Mucosa of rectum (tissue), 2 donors: ENCODE measurements at regions not wholly inside any gene's neighbourhood (a gene's known extent, or its start where the extent isn't known, plus 50 kb on each side); places are given as distances from the start of the nearest gene placed in this dataset.

Experiments used
- H3K27ac ChIP-seq, 2 donors: one replicate each; pipeline ENCODE4 v1.7.0; 2013; ENCODE audit warnings: inconsistent platforms in 2 of 2, low read depth in 2 of 2, low read length in 2 of 2
- H3K27me3 ChIP-seq, 2 donors: one replicate each; pipeline ENCODE4 v1.7.0; 2013; ENCODE audit warnings: low read length in 2 of 2; ENCODE audit not compliant: control insufficient read depth in 2 of 2, insufficient read depth in 2 of 2
- H3K36me3 ChIP-seq, 2 donors: one replicate each; pipeline ENCODE4 v1.7.0; 2013; ENCODE audit warnings: low read length in 2 of 2; ENCODE audit not compliant: control insufficient read depth in 2 of 2, insufficient read depth in 2 of 2
- H3K4me1 ChIP-seq, 2 donors: one replicate each; pipeline ENCODE4 v1.7.0; 2013; ENCODE audit warnings: low read length in 2 of 2, mild to moderate bottlenecking in 1 of 2; ENCODE audit not compliant: control insufficient read depth in 2 of 2, insufficient read depth in 2 of 2
- H3K4me3 ChIP-seq, 2 donors: one replicate each; pipeline ENCODE4 v1.7.0; 2013; ENCODE audit warnings: low read length in 2 of 2
- H3K9ac ChIP-seq, 2 donors: one replicate each; pipeline ENCODE4 v1.7.0; 2013; ENCODE audit warnings: low read length in 2 of 2, low read depth in 1 of 2, mild to moderate bottlenecking in 1 of 2
- H3K9me3 ChIP-seq, 2 donors: one replicate each; pipeline ENCODE4 v1.7.0; 2013; ENCODE audit warnings: low read length in 2 of 2; ENCODE audit not compliant: control insufficient read depth in 2 of 2
- donor health status: healthy.
- donor health status: Normal muscosa, but diverticular disease.

GRCh38 chr9:80320480-80320879, 748.7 kb downstream of the TLE4 start:
- no peaks in the 10 kb centered on the region for H3K9me3 ChIP-seq
- H3K4me1 ChIP-seq, result no peaks in the 10 kb centered on the region
- H3K27ac ChIP-seq, result no peak overlapping the region
- H3K4me3 ChIP-seq, result no peak overlapping the region
- H3K9ac ChIP-seq, result no peak overlapping the region
- no peaks in the 10 kb centered on the region for H3K27me3 ChIP-seq
- no peaks in the 10 kb centered on the region for H3K36me3 ChIP-seq

- H3K4me1 ChIP-seq, result no peaks in the 10 kb centered on the region
- no peaks in the 10 kb centered on the region for H3K9me3 ChIP-seq
- no peak overlapping the region for H3K4me3 ChIP-seq
- H3K9ac ChIP-seq, result no peak overlapping the region
- H3K27ac ChIP-seq, result no peak overlapping the region
- no peaks in the 10 kb centered on the region for H3K36me3 ChIP-seq
- no peaks in the 10 kb centered on the region for H3K27me3 ChIP-seq
Observed at GRCh38 chr9:80305136-80305535, 733.4 kb downstream of the TLE4 start.

- no peak overlapping the region for H3K9ac ChIP-seq
- no peak overlapping the region for H3K4me3 ChIP-seq
- H3K9me3 ChIP-seq, result no peaks in the 10 kb centered on the region
- no peaks in the 10 kb centered on the region for H3K36me3 ChIP-seq
- H3K27me3 ChIP-seq, result no peaks in the 10 kb centered on the region
- no peak overlapping the region for H3K27ac ChIP-seq
- H3K4me1 ChIP-seq, result no peaks in the 10 kb centered on the region
Observed at GRCh38 chr9:80294955-80295354, 723.2 kb downstream of the TLE4 start.

GRCh38 chr9:80294318-80294717, 722.6 kb downstream of the TLE4 start:
- Histone ChIP-seq H3K9ac (no peak overlapping the region), H3K27me3 (no peaks in the 10 kb centered on the region), H3K9me3 (no peaks in the 10 kb centered on the region), H3K27ac (no peak overlapping the region), H3K36me3 (no peaks in the 10 kb centered on the region), H3K4me3 (no peak overlapping the region), H3K4me1 (no peaks in the 10 kb centered on the region)

- Histone ChIP-seq H3K9me3 (no peaks in the 10 kb centered on the region), H3K9ac (no peak overlapping the region), H3K27me3 (no peaks in the 10 kb centered on the region), H3K27ac (no peak overlapping the region), H3K4me1 (no peaks in the 10 kb centered on the region), H3K4me3 (no peak overlapping the region), H3K36me3 (no peaks in the 10 kb centered on the region)
Observed at GRCh38 chr9:80292231-80292630, 720.5 kb downstream of the TLE4 start.

GRCh38 chr9:80285326-80285725, 713.6 kb downstream of the TLE4 start:
- Histone ChIP-seq H3K9me3 (peaks cover 3 to 5% of the 10 kb centered on the region in 2 donors), H3K4me1 (no peaks in the 10 kb centered on the region)

GRCh38 chr9:80282766-80283165, 711.0 kb downstream of the TLE4 start:
- no peak overlapping the region for H3K9ac ChIP-seq
- H3K36me3 ChIP-seq, result no peaks in the 10 kb centered on the region
- no peaks in the 10 kb centered on the region for H3K4me1 ChIP-seq
- H3K27ac ChIP-seq, result no peak overlapping the region
- no peaks in the 10 kb centered on the region for H3K27me3 ChIP-seq
- peaks cover 3 to 8% of the 10 kb centered on the region in 2 donors for H3K9me3 ChIP-seq
- H3K4me3 ChIP-seq, result no peak overlapping the region

More at GRCh38 chr9:80285326-80285725, 713.6 kb downstream of the TLE4 start:
- no peak overlapping the region for H3K4me3 ChIP-seq
- no peak overlapping the region for H3K27ac ChIP-seq
- no peaks in the 10 kb centered on the region for H3K36me3 ChIP-seq
- H3K9ac ChIP-seq, result no peak overlapping the region
- no peaks in the 10 kb centered on the region for H3K27me3 ChIP-seq

- no peak overlapping the region for H3K27ac ChIP-seq
- no peaks in the 10 kb centered on the region for H3K4me1 ChIP-seq
- H3K9ac ChIP-seq, result no peak overlapping the region
- no peaks in the 10 kb centered on the region for H3K36me3 ChIP-seq
- peaks cover 0 to 2% of the 10 kb centered on the region in 2 donors for H3K9me3 ChIP-seq
- H3K4me3 ChIP-seq, result no peak overlapping the region
- H3K27me3 ChIP-seq, result no peaks in the 10 kb centered on the region
Observed at GRCh38 chr9:80259079-80259478, 687.3 kb downstream of the TLE4 start.

GRCh38 chr9:80251778-80252177, 680.0 kb downstream of the TLE4 start:
- Histone ChIP-seq H3K36me3 (no peaks in the 10 kb centered on the region), H3K9me3 (no peaks in the 10 kb centered on the region), H3K27me3 (no peaks in the 10 kb centered on the region), H3K27ac (no peak overlapping the region), H3K9ac (no peak overlapping the region), H3K4me3 (no peak overlapping the region), H3K4me1 (no peaks in the 10 kb centered on the region)

- Histone ChIP-seq H3K4me3 (no peak overlapping the region), H3K36me3 (no peaks in the 10 kb centered on the region), H3K9ac (no peak overlapping the region), H3K4me1 (no peaks in the 10 kb centered on the region), H3K27ac (no peak overlapping the region), H3K27me3 (no peaks in the 10 kb centered on the region), H3K9me3 (peaks cover 0 to 3% of the 10 kb centered on the region in 2 donors)
Observed at GRCh38 chr9:80242022-80242421, 670.3 kb downstream of the TLE4 start.

GRCh38 chr9:80235752-80236151, 664.0 kb downstream of the TLE4 start:
- Histone ChIP-seq H3K27ac (no peak overlapping the region), H3K4me1 (no peaks in the 10 kb centered on the region), H3K27me3 (no peaks in the 10 kb centered on the region), H3K9ac (no peak overlapping the region), H3K4me3 (no peak overlapping the region), H3K36me3 (no peaks in the 10 kb centered on the region), H3K9me3 (peaks cover 2 to 3% of the 10 kb centered on the region in 2 donors)
